ENCODE measurements at regions not wholly inside any gene's neighbourhood (a gene's known extent, or its start where the extent isn't known, plus 50 kb on each side); places are given as distances from the start of the nearest gene placed in this dataset.
"Not testable (repeated sequence)": the region's sequence is repeated elsewhere in the genome, so short reads cannot be mapped to it uniquely, and the experiment has no call there.

GRCh38 chr6:119671105-119671504 is 321.5 kb upstream of the MAN1A1 start:
- POLR2A ChIA-PET, result no interaction called here
- CTCF ChIA-PET, result no interaction called here
- TF ChIP-seq CTCF (IDR thresholded peaks at IDR 0.05; ENCODE audit: low read depth, low read length), result no peak
- no peak overlapping the region for H3K4me3 ChIP-seq (ENCODE audit: low read depth, low read length)
- no peak overlapping the region for H3K27ac ChIP-seq (ENCODE audit: low read depth, low read length)
- H3K9me3 ChIP-seq (ENCODE audit: control insufficient read depth, insufficient read depth, low read length), result no peaks in the 10 kb centered on the region
- no peak for DNase-seq (ENCODE audit: low read depth, low spot score)
- H3K27me3 ChIP-seq (ENCODE audit: control insufficient read depth, insufficient read depth, low read length), result no peaks in the 10 kb centered on the region

- ChIA-PET CTCF (no interaction called here), POLR2A (no interaction called here)
- Histone ChIP-seq H3K27me3 (ENCODE audit: control insufficient read depth, insufficient read depth, low read length) (no peaks in the 10 kb centered on the region), H3K9me3 (ENCODE audit: control insufficient read depth, insufficient read depth, low read length) (peaks cover 3% of the 10 kb centered on the region; the same call in 1 of the 2 replicates), H3K4me3 (ENCODE audit: low read depth, low read length) (no peak overlapping the region), H3K27ac (ENCODE audit: low read depth, low read length) (no peak overlapping the region)
- no peak for DNase-seq (ENCODE audit: low read depth, low spot score)
- TF ChIP-seq CTCF (IDR thresholded peaks at IDR 0.05; ENCODE audit: low read depth, low read length), result no peak
Measured at GRCh38 chr6:119669221-119669620, 319.7 kb upstream of the MAN1A1 start.

GRCh38 chr6:119665432-119665831 is 315.9 kb upstream of the MAN1A1 start:
- CTCF ChIA-PET, result not testable (repeated sequence)

GRCh38 chr6:119661628-119662027 is 312.1 kb upstream of the MAN1A1 start:
- CTCF ChIA-PET, result no interaction called here

More at GRCh38 chr6:119665432-119665831, 315.9 kb upstream of the MAN1A1 start:
- POLR2A ChIA-PET; H3K27me3 ChIP-seq (ENCODE audit: control insufficient read depth, insufficient read depth, low read length); H3K27ac ChIP-seq (ENCODE audit: low read depth, low read length); DNase-seq (ENCODE audit: low read depth, low spot score); H3K4me3 ChIP-seq (ENCODE audit: low read depth, low read length); H3K9me3 ChIP-seq (ENCODE audit: control insufficient read depth, insufficient read depth, low read length): not testable (repeated sequence)

GRCh38 chr6:119661078-119661477 is 311.5 kb upstream of the MAN1A1 start:
- Histone ChIP-seq H3K9me3 (ENCODE audit: control insufficient read depth, insufficient read depth, low read length) (peaks cover 3% of the 10 kb centered on the region; the same call in 1 of the 2 replicates), H3K27me3 (ENCODE audit: control insufficient read depth, insufficient read depth, low read length) (no peaks in the 10 kb centered on the region), H3K4me3 (ENCODE audit: low read depth, low read length) (no peak overlapping the region), H3K27ac (ENCODE audit: low read depth, low read length) (no peak overlapping the region)
- no peak for DNase-seq (ENCODE audit: low read depth, low spot score)
- no peak for TF ChIP-seq CTCF (IDR thresholded peaks at IDR 0.05; ENCODE audit: low read depth, low read length)
- POLR2A ChIA-PET, result no interaction called here
- CTCF ChIA-PET, result no interaction called here

More at GRCh38 chr6:119661628-119662027, 312.1 kb upstream of the MAN1A1 start:
- Histone ChIP-seq H3K27me3 (ENCODE audit: control insufficient read depth, insufficient read depth, low read length) (no peaks in the 10 kb centered on the region), H3K27ac (ENCODE audit: low read depth, low read length) (no peak overlapping the region), H3K4me3 (ENCODE audit: low read depth, low read length) (no peak overlapping the region), H3K9me3 (ENCODE audit: control insufficient read depth, insufficient read depth, low read length) (peaks cover 3% of the 10 kb centered on the region; the same call in 1 of the 2 replicates)
- POLR2A ChIA-PET, result no interaction called here
- no peak for DNase-seq (ENCODE audit: low read depth, low spot score)
- TF ChIP-seq CTCF (IDR thresholded peaks at IDR 0.05; ENCODE audit: low read depth, low read length), result no peak

GRCh38 chr6:119658917-119659316 is 309.4 kb upstream of the MAN1A1 start:
- no peaks in the 10 kb centered on the region for H3K9me3 ChIP-seq (ENCODE audit: control insufficient read depth, insufficient read depth, low read length)
- ChIA-PET POLR2A (no interaction called here), CTCF (no interaction called here)
- no peak overlapping the region for H3K4me3 ChIP-seq (ENCODE audit: low read depth, low read length)
- DNase-seq (ENCODE audit: low read depth, low spot score), result no peak
- no peak overlapping the region for H3K27ac ChIP-seq (ENCODE audit: low read depth, low read length)
- TF ChIP-seq CTCF (IDR thresholded peaks at IDR 0.05; ENCODE audit: low read depth, low read length), result no peak
- no peaks in the 10 kb centered on the region for H3K27me3 ChIP-seq (ENCODE audit: control insufficient read depth, insufficient read depth, low read length)

All from AG04450 (cell line).